ENCODE measurements at regions not wholly inside any gene's neighbourhood (a gene's known extent, or its start where the extent isn't known, plus 50 kb on each side); places are given as distances from the start of the nearest gene placed in this dataset.
"Not testable (repeated sequence)": the region's sequence is repeated elsewhere in the genome, so short reads cannot be mapped to it uniquely, and the experiment has no call there.

DNA sequence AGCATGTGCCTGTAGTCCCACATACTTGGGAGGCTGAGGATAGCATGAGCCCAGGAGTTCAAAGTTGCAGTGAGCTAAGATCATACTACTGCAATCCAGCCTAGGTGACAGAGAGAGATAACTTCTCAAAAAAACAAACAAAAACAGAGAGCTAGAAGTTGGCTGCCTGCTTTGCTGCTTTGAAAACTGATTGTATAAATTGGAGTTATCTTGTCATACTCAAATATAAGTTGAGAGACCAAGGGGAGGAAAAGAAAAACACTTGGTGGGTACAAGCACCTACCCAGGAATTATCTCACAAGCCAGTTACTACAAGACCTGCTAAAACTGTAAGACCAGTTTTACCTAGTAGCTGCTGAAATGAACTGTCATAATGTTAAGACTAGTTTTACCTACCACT, 112.5 kb upstream of the SKAP2 start:
- H3K36me3 ChIP-seq = no peaks in the 10 kb centered on the region
- no peak for DNase-seq (ENCODE audit: low spot score in 2 of 2)
- no peak overlapping the region for H3K27ac ChIP-seq
- no peaks in the 10 kb centered on the region for H3K4me1 ChIP-seq
- H3K9me3 ChIP-seq = no peaks in the 10 kb centered on the region
- H3K4me3 ChIP-seq = no peak overlapping the region
- peaks cover 4% of the 10 kb centered on the region for H3K27me3 ChIP-seq
- TF ChIP-seq, protein P1, sequence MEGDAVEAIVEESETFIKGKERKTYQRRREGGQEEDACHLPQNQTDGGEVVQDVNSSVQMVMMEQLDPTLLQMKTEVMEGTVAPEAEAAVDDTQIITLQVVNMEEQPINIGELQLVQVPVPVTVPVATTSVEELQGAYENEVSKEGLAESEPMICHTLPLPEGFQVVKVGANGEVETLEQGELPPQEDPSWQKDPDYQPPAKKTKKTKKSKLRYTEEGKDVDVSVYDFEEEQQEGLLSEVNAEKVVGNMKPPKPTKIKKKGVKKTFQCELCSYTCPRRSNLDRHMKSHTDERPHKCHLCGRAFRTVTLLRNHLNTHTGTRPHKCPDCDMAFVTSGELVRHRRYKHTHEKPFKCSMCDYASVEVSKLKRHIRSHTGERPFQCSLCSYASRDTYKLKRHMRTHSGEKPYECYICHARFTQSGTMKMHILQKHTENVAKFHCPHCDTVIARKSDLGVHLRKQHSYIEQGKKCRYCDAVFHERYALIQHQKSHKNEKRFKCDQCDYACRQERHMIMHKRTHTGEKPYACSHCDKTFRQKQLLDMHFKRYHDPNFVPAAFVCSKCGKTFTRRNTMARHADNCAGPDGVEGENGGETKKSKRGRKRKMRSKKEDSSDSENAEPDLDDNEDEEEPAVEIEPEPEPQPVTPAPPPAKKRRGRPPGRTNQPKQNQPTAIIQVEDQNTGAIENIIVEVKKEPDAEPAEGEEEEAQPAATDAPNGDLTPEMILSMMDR (IDR thresholded peaks at IDR 0.05) = no peak
- TF ChIP-seq POLR2AphosphoS5 (IDR thresholded peaks at IDR 0.05) (no peak), POLR2A (IDR thresholded peaks at IDR 0.05) (no peak), EP300 (IDR thresholded peaks at IDR 0.05) (no peak)

DNA sequence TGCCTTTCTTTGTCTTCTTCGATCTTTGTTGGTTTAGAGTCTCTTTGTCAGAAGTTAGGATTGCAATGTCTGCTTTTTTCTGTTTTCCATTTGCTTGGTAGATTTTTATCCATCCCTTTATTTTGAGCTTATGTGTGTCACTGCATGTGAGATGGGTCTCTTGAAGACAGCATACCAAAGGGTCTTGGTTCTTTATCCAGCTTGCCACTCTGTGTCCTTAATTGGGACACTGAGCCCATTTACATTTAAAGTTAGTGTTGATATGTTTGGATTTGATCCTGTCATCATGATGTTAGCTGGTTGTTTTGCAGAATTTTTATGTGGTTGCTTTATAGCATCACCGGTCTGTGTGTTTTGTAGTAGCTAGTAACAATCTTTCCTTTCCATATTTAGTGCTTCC, 107.5 kb upstream of the SKAP2 start:
- H3K27me3 ChIP-seq; DNase-seq (ENCODE audit: low spot score in 2 of 2); H3K4me1 ChIP-seq; H3K4me3 ChIP-seq; H3K27ac ChIP-seq; H3K36me3 ChIP-seq; H3K9me3 ChIP-seq: not testable (repeated sequence)
- 94% methylated on average over 2 of the region's 2 CpGs for WGBS

DNA sequence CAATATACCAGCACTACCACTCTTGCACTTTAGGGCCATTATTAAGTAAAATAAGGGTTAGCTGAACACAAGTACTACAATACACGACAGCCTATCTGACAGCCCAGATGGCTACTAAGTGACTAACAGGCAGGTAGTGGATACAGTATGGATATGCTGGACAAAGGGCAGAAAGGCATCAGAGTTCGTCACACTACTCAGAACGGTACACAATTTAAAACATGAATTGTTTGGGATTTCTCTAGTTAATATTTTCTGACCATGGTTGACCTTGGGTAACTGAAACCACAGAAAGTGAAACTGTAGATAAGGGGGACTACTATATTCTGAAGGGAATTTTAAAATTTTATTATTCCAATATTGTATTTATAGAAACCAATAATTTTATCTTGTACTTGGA, 101.3 kb upstream of the SKAP2 start:
- Histone ChIP-seq H3K36me3 (no peaks in the 10 kb centered on the region), H3K4me3 (no peak overlapping the region), H3K27ac (no peak overlapping the region), H3K27me3 (no peaks in the 10 kb centered on the region), H3K9me3 (no peaks in the 10 kb centered on the region), H3K4me1 (peaks cover 5% of the 10 kb centered on the region)
- DNase-seq (ENCODE audit: low spot score in 2 of 2) = no peak
- WGBS = 96% methylated on average over 3 of the region's 3 CpGs
- TF ChIP-seq POLR2A (IDR thresholded peaks at IDR 0.05) (no peak), POLR2AphosphoS5 (IDR thresholded peaks at IDR 0.05) (no peak), EP300 (IDR thresholded peaks at IDR 0.05) (no peak)
- TF ChIP-seq, protein P1 (IDR thresholded peaks at IDR 0.05) = no peak

DNA sequence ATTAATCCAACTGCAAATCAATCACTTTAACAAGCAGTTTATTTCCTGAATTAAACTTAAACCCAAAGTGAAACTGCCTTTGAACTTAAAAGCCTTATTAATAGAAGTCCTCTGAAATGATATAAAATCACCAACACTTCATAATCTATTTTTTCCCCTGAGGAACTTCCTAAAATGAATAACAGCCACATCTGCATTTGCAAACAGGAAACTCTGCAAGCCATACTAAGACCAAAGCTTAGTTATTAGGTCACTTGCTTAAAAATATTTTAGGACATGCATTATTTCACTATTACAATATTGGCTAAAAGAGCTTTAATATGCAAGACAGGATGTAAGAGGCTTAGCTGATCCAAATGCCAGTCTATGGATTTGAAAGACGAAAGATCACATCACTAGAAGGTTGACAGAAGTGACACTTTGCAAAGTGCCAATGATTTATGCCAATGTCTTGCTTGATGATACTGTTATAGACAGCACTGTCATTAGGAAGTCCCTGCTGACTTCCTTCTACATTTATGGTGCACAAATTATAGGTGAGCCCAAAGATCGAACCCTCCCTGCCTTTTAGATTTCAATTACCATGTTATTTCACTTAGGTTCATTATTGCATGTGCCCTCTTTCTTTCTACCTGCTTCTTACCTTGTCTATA, 99.9 kb upstream of the SKAP2 start:
- no peak overlapping the region for H3K4me3 ChIP-seq
- TF ChIP-seq EP300 (IDR thresholded peaks at IDR 0.05) (no peak), POLR2A (IDR thresholded peaks at IDR 0.05) (no peak), POLR2AphosphoS5 (IDR thresholded peaks at IDR 0.05) (no peak)
- TF ChIP-seq, protein P1 (IDR thresholded peaks at IDR 0.05) = no peak
- 68% methylated on average over 2 of the region's 2 CpGs for WGBS
- peaks cover 5% of the 10 kb centered on the region for H3K4me1 ChIP-seq
- H3K27me3 ChIP-seq = no peaks in the 10 kb centered on the region
- DNase-seq (ENCODE audit: low spot score in 2 of 2) = no peak
- H3K9me3 ChIP-seq = no peaks in the 10 kb centered on the region
- no peaks in the 10 kb centered on the region for H3K36me3 ChIP-seq
- no peak overlapping the region for H3K27ac ChIP-seq

DNA sequence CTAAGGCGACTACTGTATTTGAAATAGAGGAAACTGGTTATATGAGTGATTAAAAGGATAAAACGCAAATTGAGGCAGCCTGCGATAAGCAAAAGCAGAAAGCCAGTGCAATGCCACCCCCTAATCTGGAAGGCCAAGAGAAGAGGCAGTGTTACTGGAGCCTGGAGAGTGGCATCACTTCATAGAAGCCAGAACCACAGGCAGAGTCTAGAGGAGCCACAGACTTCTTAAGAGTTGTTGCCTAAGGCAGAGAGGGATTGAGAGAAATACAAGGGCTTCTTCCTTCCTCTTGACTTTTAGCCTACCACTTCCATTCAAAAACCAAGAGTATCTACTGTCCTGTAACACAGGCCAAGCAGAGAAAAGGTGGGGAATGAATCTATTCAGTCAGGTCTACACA, 94.9 kb upstream of the SKAP2 start:
- H3K27me3 ChIP-seq = no peaks in the 10 kb centered on the region
- TF ChIP-seq POLR2A (IDR thresholded peaks at IDR 0.05) = no peak
- TF ChIP-seq, protein P1 (IDR thresholded peaks at IDR 0.05) = no peak
- TF ChIP-seq EP300 (IDR thresholded peaks at IDR 0.05) = no peak
- TF ChIP-seq POLR2AphosphoS5 (IDR thresholded peaks at IDR 0.05) = no peak
- H3K9me3 ChIP-seq = no peaks in the 10 kb centered on the region
- no peak overlapping the region for H3K27ac ChIP-seq
- no peaks in the 10 kb centered on the region for H3K36me3 ChIP-seq
- peaks cover 1% of the 10 kb centered on the region for H3K4me1 ChIP-seq
- no peak overlapping the region for H3K4me3 ChIP-seq
- WGBS = 79% methylated on average over 3 of the region's 3 CpGs
- DNase-seq (ENCODE audit: low spot score in 2 of 2) = no peak

DNA sequence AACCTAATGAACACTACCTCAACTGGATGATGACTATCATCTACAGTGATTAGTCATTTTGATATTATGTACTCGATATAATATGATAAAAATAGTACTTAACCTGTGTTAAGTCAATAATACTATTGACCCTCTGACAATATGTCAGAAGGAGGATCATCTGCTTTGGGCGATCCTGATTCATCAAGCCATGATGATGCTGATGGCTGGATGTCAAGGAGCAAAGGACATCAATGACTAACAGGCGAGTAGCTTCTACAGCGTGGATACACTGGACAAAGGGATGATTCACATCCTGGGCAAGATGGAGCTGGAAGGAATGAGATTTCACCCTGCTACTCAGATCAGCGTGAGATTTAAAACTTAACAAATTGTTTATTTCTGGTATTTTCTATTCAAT, 94.4 kb upstream of the SKAP2 start:
- no peaks in the 10 kb centered on the region for H3K4me1 ChIP-seq
- no peak overlapping the region for H3K4me3 ChIP-seq
- WGBS = 81% methylated on average over 5 of the region's 5 CpGs
- H3K27me3 ChIP-seq = no peaks in the 10 kb centered on the region
- no peaks in the 10 kb centered on the region for H3K36me3 ChIP-seq
- TF ChIP-seq, protein P1 (IDR thresholded peaks at IDR 0.05) = no peak
- no peak for TF ChIP-seq POLR2AphosphoS5 (IDR thresholded peaks at IDR 0.05)
- no peak for TF ChIP-seq POLR2A (IDR thresholded peaks at IDR 0.05)
- TF ChIP-seq EP300 (IDR thresholded peaks at IDR 0.05) = no peak
- DNase-seq (ENCODE audit: low spot score in 2 of 2) = no peak
- no peaks in the 10 kb centered on the region for H3K9me3 ChIP-seq
- H3K27ac ChIP-seq = no peak overlapping the region

All from suprapubic skin (tissue), 4 donors.